GM18861 (cell line): ENCODE measurements at regions not wholly inside any gene's neighbourhood (a gene's known extent, or its start where the extent isn't known, plus 50 kb on each side); places are given as distances from the start of the nearest gene placed in this dataset.

ENCODE experiments used
- ATAC-seq: cut with Tn5 transposase; IDR thresholded peaks from one replicate; pipeline ENCODE4 v1.9.1; 2021; ENCODE audit not compliant: unreplicated experiment

GRCh38 chr10:71066600-71066999 is 145.8 kb upstream of the UNC5B start:
- no peak for ATAC-seq

GRCh38 chr10:71067098-71067740 is 145.2 kb upstream of the UNC5B start:
- no peak for ATAC-seq

- ATAC-seq, result no peak
These were observed 143.5 kb upstream of the UNC5B start for GRCh38 chr10:71068861-71069271.

- ATAC-seq, result no peak
These were observed 142.3 kb upstream of the UNC5B start for GRCh38 chr10:71069909-71070666.

- ATAC-seq, result no peak
These were observed 141.6 kb upstream of the UNC5B start for GRCh38 chr10:71070741-71071140.

GRCh38 chr10:71072131-71072822 is 140.1 kb upstream of the UNC5B start:
- no peak for ATAC-seq

- no peak for ATAC-seq
These were observed 139.6 kb upstream of the UNC5B start for GRCh38 chr10:71072823-71073210.

GRCh38 chr10:71073451-71074175 is 138.8 kb upstream of the UNC5B start:
- ATAC-seq, result no peak

GRCh38 chr10:71074176-71074755 is 138.1 kb upstream of the UNC5B start:
- no peak for ATAC-seq

- no peak for ATAC-seq
These were observed 137.1 kb upstream of the UNC5B start for GRCh38 chr10:71075086-71075758.

- no peak for ATAC-seq
These were observed 136.5 kb upstream of the UNC5B start for GRCh38 chr10:71075759-71076472.

GRCh38 chr10:71076473-71077142 is 135.8 kb upstream of the UNC5B start:
- no peak for ATAC-seq

GRCh38 chr10:71077143-71077581 is 135.2 kb upstream of the UNC5B start:
- ATAC-seq, result no peak

- ATAC-seq, result no peak
These were observed 134.4 kb upstream of the UNC5B start for GRCh38 chr10:71077796-71078453.

- no peak for ATAC-seq
These were observed 133.8 kb upstream of the UNC5B start for GRCh38 chr10:71078454-71079145.

- ATAC-seq, result no peak
These were observed 132.5 kb upstream of the UNC5B start for GRCh38 chr10:71079761-71080380.

GRCh38 chr10:71080381-71081228 is 131.8 kb upstream of the UNC5B start:
- ATAC-seq, result no peak
